ENCODE measurements at regions not wholly inside any gene's neighbourhood (a gene's known extent, or its start where the extent isn't known, plus 50 kb on each side); places are given as distances from the start of the nearest gene placed in this dataset.

- no peak for TF ChIP-seq CTCF (IDR thresholded peaks at IDR 0.05 in 4 of 5, conservative IDR thresholded peaks at IDR 0.05 in 1 of 5)
- no peak for TF ChIP-seq POLR2A (IDR thresholded peaks at IDR 0.05)
These were observed 101.4 kb downstream of the PERP start for GRCh38 chr6:138005846-138006245.
